Stimulated activated naive CD4-positive, alpha-beta T cell (primary cell): ENCODE measurements at regions not wholly inside any gene's neighbourhood (a gene's known extent, or its start where the extent isn't known, plus 50 kb on each side); places are given as distances from the start of the nearest gene placed in this dataset.

Source experiments
- DNase-seq, 6 experiments: peaks; one replicate each; lab custom pipeline; 2025; lab: John Stamatoyannopoulos, UW

DNA sequence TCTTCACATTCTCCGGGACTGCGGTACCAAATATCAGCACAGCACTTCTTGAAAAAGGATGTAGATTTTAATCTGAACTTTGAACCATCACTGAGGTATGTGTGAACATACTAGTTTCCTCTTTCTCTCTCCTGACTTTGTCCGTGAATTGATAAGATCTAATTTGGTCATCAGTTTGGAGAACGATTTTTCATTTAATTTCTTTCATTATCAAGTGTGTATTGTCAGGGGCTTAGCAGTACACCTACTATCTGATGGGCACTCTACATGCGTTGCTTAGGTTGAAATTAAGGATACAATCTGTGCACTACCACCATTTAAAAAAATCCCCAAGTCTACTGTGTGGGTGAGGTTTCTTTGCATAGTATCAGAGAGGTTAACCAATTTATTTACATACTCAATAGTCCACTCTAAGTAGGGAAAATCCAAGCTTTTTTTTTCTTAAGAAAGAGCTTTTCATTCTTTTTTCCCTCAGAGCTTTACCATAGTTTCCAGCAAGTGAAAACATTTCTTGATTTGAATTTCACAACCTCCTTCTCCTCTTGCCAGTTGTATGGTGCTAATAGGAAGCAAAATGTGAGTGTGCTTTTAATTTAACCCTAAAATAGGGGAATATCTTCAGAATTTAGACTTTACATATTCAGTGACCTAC lies 105.4 kb upstream of the ESR1 start:
- no peak for DNase-seq

DNA sequence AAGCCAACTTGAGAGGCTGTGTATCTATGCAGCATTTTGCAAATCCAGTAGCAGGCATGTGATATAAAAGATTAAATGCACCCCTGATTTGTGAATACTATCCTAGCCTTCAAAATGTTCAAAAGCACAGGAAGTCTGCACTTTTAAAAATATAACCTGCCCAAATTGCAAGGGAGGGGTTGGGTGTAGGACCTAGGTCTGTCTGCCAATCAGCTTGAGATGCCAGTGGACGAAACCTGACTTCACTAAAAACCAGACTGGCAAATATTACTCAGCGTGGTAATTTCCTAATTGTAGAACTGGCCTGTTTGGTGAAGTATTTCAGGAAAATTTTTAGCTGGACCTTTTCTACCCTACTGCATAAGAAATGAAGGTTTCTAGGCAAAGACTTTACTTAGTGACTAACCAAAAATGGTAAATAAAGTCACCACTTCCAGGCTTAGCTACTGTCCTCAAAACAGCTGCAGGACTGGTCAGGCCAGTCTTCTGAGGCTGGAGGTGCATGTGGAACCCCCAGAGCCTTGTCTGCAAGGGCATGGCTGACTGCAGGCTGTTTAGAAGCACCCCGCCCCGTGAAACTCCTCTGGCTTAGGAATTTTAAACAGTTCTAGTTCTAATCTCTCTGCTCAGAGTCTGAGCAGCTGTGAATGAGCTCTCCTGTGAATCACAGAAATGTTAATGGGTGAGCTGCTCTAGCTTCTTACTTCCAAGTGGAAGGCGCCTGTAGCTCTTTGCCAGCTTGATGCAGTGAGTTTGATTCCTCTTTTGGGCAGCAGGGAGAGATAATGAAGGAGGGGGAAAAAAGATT lies 104.4 kb upstream of the ESR1 start:
- no peak for DNase-seq

DNA sequence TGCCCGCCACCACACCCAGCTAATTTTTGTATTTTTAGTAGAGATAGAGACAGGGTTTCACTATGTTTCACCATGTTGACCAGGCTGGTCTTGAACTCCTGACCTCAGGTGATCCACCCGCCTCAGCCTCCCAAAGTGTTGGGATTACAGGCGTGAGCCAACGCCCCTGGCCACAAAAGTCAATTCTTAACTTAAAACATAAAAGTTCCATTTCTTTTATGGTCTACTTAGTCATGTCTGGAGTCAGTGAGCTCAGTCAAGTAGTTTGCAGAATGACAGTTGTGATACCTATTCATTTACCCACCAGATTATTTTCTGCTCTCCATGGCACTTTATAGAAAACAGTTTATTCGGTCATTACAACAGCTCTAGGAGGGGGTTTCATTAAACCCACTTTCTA lies 103.1 kb upstream of the ESR1 start:
- no peak for DNase-seq

DNA sequence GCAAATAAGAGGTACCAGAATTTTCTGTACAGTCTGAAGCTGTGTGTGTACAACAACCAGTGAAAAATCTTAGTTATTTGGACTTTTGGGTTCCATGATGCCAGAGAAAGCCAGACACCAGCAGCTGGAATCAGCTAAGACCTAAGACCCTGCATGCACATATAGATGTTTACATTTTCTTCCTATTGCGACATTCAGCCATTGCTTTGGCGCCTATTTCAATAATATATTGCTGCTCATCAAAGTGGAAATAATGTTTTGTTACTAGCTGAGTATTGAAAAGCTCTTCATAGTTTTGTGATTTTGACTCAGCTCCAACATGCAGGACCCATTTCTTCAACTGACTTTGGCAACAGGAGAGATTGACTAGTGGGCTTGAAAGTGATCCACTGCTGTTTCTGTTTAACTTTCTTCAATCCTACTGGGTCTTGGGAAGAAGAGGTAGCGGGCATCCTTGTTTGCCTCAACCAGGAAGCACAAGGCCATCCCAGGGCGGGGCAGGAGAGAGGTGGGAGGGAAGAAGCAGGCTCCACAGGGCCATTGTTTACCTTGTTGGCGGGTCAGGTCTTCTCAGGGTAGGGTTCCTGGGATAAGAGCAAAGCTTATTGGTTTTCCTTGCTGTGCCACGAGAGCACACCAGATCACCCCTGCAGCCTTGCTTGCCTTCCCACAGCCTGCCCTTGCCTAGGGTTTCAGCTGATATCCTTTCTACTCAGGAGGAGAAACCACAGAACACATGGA lies 101.3 kb upstream of the ESR1 start:
- DNase-seq: no peak

DNA sequence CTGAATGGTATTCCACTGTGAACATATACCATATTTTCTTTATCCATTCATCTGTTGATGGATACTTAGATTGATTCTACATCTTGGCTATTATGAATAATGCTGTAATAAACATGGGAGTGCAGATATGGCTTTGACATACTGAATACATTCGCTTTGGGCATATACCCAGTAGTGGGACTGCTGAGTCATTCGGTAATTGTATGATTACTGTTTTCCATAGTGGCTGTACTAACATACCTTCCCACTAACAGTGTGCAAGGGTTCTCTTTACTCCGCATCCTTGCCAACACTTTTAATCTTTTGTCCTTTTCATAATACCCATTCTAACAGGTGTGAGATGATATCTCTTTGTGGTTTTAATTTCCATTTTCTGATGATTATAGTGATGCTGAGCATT lies 98.2 kb upstream of the ESR1 start:
- no peak for DNase-seq

DNA sequence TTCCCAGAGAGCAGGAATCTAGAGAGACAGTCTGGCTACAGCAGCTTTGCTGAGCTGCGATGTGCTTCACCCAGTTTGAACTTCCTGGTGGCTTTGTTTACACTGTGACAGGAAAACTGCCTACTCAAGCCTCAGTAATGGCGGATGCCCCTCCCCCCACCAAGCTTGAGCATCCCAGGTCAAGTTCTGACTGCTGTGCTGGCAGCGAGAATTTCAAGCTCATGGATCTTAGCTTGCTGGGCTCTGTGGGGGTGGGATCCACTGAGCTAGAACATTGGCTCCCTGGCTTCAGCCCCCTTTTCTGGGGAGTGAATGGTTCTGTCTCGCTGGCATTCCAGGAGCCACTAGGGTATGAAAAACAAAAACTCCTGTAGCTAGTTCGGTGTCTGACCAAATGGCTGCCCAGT lies 91.0 kb upstream of the ESR1 start:
- DNase-seq: peak in 3 of 6 experiments; percentile 15 to 45 (median 30)

DNA sequence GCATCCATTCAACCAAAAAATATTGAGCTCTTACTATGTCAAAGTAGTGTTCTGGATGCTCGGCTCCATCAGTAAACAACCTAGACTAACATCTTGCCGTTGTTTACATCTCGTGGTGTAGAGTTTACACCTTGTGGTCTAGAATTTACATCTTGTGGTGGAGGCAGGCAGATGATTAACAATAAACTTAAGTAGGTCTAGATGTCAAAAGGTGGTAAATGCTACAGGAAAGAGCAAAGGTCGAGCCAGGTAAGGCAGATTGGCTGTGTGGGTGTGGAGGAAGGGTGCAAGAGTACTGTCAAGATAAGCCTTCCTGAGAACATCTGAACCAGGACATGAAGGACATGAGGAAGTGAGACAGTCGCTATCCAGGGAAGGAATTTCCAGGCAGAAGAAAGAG lies 88.4 kb upstream of the ESR1 start:
- no peak for DNase-seq

DNA sequence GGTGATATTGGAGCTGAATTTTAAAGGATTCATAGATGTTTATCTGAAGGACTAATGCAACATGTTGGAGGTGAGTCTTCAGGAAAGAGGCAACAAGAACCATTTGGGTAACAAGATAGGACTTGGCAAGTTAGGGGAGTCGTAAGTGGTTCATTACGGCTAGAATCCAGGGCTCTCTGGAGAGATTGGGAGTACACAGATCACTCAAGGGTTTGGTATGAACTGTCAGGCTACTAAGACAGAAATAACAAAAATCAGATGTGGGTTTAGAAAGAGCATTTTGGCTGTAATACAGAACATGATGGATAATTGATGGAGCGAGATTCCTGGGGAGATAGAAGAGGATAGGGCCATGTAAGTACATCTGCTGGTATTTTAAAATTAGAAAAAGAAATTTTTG lies 86.3 kb upstream of the ESR1 start:
- DNase-seq: no peak

DNA sequence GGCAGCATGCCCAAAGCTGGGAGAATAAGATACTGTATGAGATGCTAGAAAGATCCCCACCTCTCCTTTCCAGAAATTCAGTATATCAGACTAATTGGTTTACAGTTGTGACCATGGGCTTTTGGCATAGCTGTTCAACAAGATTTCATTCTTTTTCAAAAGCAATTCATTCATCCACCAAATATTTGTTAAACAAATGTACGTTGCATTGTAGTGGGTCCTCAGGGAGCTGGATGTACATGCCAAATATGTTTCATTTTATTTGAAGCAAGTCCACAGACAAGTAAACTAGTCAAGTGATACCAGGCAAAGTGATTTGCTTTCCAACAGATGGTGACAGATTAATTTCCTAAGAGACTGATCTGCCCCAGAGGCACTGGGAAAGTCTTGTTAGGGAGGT lies 85.8 kb upstream of the ESR1 start:
- DNase-seq: no peak

DNA sequence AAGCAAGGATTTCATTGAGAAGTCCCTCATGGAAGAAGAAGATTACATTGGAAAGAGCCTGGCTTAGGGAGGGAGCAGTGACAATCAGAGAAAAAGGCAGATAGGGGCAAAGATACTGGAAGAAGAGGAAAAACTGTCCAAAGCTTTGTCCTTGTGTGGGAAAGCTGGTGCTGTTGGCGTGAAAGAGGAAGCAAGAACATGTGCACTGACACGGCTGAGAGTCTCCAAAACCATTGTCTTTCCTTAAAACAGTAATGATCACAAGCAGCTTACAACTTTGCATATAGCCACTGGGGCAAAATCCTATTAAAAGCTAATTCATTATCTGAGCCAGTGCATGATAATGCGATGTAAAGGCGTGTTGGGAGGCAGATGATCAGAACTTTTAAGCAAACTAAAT lies 85.1 kb upstream of the ESR1 start:
- DNase-seq: no peak

DNA sequence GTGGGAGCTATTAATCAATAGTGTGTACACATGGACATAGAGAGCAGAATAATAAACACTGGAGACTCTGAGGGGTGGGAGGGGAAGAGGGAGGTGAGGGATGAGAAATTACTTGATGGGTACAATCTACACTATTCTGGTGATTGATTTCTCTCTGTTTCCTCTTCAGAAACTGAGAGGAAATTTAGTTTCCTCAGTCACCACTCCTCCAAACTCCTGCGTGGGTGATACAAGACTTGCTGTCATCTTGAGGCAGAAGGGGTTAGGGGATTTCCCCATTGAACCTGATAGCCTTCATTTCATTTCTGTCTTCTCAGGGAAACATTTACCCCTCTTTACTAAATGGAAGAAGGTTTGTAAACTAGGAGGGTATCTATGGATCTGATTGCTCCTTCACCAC lies 84.3 kb upstream of the ESR1 start:
- peak in 3 of 6 experiments; percentile 15 to 36 (median 34) for DNase-seq

DNA sequence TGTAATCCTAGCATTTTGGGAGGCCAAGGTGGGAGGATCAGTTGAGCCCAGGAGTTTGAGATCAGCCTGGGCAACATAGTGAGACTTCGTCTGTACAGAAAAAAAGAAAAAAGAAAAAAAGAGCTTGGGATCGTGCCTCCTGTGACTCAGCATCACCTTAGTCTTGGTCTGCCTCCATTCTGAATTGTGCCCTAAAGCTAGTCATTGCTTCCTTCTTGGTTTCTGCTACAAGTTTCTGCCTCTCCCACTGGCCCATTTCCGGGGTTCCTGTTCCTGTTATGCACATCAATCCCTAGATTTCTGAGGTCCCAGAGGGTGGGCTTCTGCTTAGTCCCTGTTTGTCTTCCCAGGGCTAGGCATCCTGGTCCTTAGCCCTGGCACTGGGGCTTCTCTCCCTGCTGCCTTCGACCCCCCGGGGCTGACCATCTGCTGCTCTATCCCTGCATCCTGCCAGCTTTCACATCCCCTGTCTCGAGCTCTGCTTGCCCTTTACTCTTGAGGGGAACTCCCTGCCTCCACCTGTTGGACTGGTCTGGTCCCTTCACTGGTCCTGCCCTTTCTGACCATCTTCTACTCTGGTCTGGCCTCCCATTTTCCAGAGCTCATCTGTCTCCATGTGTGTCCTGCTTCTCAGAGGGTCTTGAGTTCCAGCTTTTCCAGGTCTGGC lies 77.5 kb upstream of the ESR1 start:
- no peak for DNase-seq

DNA sequence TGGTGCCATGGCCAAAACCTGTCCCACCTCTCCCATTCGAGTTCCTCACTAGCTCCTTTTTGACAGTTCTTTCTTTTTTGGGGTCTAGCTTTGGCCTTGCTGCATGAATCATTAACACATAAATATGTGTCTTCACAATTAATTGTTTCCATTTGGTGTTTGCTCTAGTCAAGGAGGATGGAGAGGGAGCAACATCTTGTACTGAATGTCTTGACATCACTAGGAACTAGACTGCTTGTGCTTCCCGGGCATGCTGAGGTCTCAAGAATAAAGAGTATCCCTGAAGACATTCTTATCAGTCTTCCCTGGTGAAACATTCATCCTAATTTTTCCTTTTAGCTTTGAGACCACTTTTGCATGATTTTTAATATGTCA lies 77.0 kb upstream of the ESR1 start:
- DNase-seq: no peak

DNA sequence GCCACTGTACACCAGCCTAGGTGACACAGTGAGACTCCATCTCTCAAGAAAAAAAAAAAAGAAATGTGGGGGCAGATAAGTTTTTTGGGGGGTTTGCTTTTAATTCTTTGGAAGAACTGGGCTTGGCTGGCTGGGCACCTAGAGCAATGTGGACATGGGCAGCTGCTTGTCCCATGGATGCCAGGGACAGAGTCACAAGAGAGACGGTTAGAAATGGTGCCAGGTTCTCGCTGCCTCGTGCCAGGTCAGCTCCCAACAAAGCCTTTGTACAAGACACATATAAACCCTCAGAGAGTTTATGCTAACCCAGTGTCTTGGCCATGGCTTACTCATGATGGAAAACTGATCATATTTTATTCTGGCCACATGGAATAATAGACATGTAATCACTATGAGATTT lies 76.2 kb upstream of the ESR1 start:
- DNase-seq: no peak

DNA sequence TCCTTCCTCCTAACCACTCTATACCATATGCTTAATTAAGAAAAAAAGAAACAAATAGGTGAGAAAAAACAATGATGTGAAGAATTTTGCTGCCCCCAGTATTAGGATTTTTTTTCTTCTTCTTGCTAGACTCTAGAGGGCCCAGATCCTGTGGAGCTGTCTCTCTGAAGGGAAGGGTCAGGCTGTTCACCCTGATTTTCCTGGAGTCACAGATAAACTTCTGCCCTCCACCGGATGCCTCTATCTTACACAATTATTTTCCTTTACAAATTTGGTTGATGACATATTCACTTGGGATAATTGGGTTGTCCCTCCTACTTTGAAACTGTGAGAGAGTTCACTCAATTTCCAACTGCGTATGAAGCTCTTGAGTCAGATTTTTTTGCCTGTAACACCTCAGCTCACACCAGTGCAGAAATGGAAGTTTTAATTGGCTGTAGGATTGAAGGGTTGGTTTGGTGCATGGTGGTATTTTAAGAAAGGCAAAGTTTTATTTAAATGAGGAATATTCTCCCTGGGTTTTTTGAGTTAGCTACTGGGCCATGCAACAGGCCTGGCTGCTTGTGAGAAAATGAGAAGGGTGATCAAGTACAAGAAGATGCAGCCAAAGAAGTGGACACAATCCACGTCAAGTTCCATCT lies 73.7 kb upstream of the ESR1 start:
- DNase-seq: no peak

DNA sequence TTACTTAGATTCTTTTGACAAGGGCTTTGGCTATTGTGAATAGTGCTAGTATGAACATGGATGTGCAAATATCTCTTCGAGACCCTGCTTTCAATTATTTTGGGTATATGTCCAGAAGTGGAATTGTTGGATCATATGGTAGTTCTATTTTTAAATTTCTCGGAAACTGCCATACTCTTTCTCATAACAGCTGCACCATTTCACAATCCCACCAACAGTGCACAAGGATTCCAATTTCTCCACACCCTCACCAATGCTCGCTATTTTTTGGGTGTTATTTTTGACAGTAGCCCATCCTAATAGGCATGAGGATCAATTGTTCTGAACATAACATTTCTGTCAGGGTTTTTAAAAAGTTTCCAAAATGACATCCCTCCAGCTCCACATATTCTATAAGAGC lies 69.2 kb upstream of the ESR1 start:
- no peak for DNase-seq

DNA sequence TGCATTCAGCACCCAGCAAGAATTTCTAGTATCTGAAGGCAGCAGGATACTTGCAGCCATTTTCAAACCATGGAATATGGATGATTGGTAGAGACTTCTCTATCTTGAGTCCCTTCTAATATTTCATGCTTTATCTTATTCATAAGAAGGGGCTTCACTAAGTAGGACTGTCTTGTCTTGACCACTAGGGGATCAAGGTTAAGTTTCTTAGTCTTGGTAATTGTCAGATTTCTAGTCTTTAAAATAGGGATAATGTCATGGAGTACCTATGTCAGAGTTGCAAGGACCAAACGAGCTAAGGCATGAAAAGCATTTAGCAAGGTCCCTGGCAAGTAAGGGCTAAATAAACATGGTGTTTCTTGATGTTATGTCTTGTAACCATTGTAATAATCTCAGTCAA lies 68.5 kb upstream of the ESR1 start:
- no peak for DNase-seq

DNA sequence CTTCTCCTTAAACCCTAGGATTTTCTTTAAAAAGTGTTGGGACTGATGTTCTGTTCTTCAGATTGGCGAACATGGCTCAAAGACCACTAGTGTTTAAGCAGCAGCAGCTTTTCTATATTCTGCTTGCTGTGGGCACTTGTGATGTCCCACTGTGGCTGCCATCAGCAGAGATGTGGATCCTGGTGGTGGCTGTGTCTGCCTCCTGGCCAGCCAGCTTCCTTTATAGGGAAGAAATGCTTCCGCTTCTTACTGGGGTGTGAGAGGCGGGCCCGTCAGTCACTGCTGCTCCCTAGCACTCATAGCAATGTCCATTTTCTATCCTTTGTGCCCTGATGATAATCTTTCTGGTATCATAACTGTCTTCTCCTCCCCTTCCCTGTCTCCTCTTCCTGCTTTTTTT lies 66.7 kb upstream of the ESR1 start:
- DNase-seq: no peak

DNA sequence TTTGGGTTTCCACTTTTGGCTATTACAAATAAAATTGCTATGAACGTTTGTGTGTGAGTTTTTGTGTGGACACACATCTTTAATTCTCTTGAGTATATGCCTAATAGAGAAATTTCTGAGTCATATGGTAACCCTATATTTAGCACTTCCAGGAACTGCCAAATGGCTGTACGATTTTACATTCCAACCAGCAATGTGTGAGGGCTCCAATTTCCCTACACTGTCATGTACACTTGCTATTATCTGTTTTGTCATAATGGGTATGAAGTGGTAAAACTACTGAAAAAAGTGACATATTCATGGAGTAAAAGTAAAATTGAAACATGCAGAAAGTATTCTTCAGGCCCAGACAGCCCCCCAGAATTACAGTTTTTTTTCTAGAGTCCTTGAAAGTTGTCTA lies 59.6 kb upstream of the ESR1 start:
- DNase-seq: no peak

DNA sequence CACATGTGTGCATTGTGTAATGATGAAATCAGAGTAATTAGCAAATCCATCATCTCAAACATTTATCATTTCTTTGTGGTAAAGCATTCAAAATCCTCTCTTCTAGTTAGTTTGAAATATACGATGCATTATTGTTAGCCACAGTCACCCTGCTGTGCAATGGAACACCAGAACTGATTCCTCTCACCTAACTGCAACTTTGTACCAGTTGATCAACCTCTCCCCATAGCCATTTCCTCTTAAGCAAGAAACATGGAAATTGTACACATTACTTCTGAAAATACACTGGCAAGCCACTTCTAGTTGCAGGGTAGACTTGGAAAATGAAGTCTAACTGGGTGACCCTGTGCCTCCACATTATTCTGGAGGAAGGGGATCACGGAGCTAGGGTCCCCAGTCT lies 58.1 kb upstream of the ESR1 start:
- no peak for DNase-seq

DNA sequence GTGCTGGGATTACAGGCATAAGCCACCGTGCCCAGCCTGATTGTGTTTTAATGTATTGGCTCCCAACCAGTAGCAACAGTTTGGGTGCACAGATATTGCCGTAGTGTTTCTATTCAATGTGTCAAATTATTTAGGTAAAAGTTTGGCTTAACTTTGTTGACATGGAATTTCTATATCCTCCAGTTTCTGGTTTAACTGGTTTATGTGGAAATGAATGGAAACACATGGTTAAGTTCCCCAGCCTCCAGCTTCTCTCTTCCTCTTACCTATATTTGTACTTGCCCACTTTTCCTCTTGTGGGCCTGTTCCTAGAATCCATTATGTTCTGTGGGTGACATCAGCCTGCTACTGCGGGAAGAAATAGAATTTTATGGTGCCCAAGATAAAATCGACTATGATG lies 53.9 kb upstream of the ESR1 start:
- no peak for DNase-seq

DNA sequence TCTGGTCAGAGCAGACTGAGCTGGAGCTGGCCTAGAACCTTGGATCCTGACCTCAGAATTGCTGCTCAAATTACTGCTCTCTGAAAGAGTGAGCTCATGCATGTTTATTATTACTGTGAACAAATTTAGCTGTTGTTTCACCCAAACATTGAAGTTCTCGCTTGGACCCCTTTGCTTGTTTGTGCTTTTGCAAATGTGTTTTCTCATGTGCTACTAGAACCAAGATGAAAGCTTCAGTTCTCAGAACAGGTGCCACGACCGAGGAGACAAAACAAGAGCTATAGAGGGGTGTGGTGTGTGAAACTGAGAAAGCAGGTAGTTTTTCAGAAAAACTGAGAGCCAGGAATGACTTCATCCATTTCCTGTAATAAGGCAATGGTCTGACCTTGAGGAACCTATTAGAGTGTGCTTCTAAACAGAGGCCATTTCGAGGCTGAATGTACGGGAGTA lies 50.0 kb upstream of the ESR1 start:
- no peak for DNase-seq
